SH-SY5Y (cell line): ENCODE measurements at regions not wholly inside any gene's neighbourhood (a gene's known extent, or its start where the extent isn't known, plus 50 kb on each side); places are given as distances from the start of the nearest gene placed in this dataset.

Experiments
- GATA2 ChIP-seq: IDR thresholded peaks from 2 replicates; pipeline ENCODE4 v1.6.1; 2011; ENCODE audit warnings: mild to moderate bottlenecking, low read depth, low read length
- GATA3 ChIP-seq: IDR thresholded peaks from 2 replicates; pipeline ENCODE4 v1.6.1; 2011; ENCODE audit warnings: low read depth, mild to moderate bottlenecking, low read length, moderate library complexity

DNA sequence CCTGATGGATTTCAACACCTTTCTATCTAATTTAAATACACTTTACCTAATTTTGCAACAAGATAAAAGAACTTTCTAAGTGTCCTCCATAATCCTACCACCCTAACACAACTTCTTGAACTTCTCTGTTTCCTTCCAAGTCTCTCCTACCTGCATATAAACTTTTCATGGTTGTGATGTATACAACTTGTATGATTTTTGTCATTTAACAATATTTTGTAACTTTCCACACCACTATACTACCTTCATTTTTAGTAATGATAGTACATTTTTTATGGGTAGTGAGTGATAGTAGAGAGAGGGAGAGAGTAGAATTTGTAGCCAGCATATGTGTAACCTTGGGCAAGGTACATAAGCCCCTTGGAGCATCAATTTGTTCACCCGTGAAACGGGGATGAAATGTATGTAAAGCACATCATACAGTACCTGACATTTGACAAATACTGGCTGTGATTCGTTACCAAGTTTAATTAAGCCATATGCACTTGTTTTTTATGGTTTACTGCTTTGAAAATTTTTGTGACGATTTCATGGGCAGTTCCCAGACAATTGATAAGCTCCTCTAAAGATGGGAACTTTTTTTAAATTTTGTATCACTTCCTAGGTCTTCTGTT is 177.8 kb upstream of the SLC38A2 start:
- no peak for TF ChIP-seq GATA3
- no peak for TF ChIP-seq GATA2

DNA sequence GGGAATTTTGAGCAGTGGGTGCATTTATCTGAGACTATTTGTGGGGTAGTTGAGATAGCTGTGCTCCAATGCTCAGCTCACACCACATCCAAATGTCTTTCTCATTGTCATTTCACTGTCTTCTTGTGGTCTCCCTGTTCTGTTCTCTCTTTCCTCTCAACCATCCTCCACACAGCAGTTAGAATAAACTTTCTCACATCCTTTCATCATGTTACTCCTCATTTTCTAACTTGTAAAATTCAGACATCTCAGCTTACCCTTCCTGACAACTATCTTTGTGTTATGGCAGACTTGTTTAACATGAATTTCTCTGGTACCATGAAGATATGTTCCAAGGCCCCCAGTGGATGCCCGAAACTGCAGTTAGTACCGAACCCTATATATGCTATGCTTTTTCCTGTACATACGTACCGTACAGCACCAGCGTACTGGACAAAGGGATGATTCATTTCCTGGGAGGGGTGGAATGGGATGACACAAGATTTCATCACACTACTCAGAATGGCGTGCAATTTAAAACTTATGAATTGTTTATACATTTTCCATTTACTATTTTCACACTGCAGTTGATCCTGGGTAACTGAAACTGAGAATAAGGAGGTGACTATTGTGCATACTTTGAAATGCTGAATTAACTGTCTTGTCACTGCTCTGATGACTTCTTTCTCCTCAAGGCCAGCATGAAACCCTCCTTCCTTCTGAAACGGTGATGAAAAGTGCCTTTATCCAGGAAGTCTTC is 177.1 kb upstream of the SLC38A2 start:
- no peak for TF ChIP-seq GATA3
- TF ChIP-seq GATA2: no peak

DNA sequence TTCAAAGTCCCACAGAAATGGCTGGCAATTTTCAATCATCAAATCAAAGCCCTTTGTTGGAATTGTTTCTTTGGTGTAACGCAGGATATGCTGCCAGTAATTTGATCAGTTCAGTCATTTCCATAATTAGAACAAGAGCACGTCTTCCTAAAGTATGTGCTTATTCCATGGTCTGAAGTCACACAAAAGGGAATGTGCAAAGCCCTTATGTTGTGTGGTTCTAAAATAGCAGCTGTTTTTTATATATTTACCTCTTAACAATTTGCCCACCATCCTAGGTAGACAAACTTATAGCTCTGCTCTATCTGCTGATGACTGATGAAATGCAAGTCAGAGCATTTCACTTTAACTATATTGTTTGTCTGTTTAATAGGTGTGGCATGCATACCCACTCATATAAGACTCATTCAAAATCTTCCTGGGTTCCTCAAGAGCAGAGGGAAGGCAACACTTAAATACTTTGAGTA is 176.1 kb upstream of the SLC38A2 start:
- TF ChIP-seq GATA3 (no peak), GATA2 (no peak)

DNA sequence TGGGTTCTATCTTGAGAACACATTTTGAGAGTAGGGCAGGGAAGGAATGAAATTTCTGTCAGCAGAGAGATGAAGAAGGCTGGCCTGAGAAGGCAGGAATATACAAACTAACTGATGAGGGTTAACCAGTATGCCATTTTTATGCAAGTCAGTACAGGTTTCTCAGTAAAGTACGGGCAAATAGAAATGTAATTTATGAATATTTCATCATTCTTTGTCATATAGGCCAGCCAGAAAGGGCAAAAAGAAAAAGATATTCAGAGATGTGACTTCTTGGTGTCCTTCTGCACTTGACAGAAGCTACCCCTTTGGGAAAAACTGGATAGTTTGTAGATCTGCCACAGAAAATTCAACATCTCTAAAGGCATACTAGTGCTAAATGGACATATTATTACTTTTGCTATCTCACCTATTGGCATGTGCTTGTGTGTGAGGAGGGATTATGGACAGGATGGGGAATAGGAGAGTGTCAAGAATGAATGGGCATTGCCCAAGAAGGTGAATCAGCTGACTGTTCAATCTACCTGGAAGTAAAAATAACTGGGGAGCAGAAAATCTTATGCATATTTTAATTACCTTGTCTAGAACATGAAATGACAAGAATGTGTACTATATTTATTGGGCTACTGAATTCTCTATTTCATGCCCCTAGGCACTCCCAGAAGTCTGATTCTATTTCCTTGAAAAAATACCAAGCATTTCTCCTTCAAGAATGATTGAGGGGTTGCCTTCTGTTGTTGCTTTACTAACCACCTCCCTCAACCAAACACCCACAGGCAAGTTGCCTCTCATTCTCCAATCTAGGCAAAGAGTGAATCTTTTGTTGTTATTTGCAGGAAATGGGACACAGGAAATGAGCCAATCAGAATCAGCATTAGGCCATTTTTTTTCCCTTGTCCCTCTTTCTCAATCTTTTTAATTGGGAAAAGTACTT is 175.1 kb upstream of the SLC38A2 start:
- no peak for TF ChIP-seq GATA2
- TF ChIP-seq GATA3: no peak

DNA sequence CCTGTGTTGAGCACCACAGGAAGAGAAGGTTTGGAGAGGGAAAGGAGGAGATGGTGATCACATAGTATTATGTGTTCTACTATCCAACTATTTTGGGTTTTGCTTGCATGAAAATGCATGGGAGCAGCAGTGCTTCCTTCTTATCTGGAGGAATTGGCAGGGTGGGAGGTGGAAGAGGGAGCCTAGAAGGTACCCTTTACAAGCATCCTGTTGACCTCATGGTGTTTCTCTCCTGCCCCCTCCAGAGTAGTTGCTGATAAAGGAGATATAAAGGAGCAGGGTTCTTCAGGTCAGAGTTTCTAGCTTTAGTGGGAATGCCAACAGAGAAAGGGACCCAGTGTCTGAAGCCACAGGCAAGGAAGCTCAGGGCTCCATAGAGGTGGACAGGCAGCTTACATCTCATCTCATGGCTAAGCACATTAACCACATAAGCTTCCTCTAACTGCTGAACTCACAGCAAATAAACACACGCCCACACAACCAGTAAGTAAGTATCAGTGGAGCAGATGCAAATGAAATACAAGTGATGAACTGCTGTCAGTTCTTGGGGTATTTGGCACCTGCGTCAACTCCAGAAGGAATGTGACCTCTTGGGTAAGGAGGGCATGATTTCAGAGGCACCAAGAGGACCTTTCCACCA is 174.2 kb upstream of the SLC38A2 start:
- TF ChIP-seq GATA3 (no peak), GATA2 (no peak)

DNA sequence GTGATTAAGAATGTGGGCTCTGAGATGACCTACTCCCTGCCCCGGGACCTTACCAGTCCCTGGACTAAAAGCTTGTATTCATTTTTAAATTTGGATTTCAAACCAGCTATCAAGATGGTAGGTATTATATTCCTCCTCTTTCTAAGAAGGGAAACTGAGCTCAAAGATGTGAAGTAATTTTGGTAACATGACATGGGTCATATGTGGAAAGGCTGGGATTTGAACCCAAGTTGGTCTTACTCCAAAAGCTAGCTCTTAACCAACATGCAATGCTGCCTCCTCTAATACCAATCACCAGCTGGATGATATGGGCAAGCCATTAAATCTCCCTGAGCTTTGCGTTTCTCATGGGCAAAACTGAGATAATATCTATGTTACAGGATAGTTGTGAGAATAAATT is 166.4 kb upstream of the SLC38A2 start:
- TF ChIP-seq GATA2: no peak
- no peak for TF ChIP-seq GATA3

DNA sequence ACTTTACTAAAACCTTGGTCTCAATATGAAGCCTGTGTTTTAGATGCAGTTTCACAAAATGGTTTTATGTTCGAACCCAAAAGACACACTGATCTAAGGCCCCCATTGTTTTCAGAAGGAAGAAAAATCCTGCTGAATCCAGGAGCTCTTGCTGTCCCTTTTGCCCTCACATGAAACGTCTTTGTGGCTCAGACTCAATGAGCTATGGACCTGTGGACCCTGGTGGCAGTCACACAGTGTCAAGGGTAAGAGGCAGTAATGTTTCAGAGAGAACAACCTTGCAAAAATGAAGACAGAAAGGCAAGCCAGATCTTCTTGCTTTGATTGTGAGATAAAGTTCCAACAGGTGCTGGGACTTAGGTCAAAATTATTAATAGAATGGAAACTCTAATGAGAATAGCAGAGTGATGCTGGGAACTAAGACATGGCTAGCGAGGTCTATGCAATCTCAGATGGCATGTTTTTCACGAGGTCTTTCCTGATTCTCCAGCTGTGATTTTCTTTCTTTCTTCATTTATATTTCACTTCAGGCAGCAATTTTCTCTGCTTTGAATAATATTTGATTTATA is 164.9 kb upstream of the SLC38A2 start:
- TF ChIP-seq GATA3: no peak
- no peak for TF ChIP-seq GATA2

DNA sequence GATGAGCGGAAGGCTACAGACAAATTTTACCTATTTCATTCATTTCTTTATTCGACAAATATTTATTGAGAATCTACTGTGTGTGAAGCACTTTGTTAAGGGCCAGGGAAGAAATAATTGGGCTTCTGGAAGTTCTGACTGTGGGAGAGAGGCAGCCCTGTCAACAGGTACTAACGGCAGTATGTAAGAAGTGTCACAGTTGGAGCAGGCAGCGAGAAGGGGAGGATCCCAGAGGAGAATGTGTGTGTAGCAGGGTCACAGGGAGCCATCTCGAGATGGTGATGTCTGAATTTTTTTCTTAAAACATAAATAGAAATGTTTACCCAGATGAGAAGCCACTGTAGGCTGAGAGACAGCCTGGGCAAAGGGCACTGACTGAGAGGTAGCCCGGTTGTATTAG is 163.3 kb upstream of the SLC38A2 start:
- no peak for TF ChIP-seq GATA3
- no peak for TF ChIP-seq GATA2

DNA sequence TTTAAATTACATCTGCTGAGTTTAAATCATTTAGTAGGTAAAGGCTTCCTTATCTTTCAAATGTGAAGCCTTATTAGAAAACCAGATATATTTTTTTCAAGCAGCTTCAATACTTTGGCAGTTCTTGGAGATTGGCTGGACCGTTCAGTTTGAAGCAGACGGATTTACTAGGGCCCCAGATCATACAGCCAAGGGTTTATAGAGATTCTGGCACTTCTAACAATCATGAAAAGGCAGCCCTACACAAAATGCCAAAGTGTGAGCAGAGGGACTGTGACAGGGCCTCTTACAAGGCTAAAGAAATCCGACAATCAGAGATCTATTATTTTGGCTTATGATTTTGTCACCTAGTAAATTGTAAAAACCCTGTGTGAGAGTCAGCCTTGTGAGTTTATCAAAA is 162.8 kb upstream of the SLC38A2 start:
- TF ChIP-seq GATA2: no peak
- no peak for TF ChIP-seq GATA3

DNA sequence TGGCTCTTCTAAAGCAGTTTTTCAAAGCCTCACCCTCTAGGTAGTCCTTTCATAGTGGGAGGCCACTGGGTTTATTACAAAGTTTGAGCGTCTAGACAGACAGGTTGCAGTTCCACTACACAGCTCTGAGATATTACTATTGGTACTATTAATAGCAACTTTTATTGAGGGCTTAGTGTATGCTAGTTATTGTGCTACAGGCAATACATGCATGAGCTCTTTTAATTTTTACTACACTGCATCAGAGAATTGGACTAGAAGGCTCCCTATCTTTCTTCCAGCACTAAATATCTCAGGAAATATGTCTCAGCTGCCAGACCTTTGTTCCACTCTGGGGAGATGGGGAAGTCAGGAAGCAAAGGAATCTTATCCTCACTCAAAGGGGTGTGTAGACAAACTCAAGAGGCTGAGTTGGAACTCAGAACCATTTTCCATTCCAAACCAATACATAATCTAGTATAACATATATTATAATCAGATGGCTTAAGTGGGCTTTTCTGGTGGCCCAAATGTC is 161.8 kb upstream of the SLC38A2 start:
- no peak for TF ChIP-seq GATA3

DNA sequence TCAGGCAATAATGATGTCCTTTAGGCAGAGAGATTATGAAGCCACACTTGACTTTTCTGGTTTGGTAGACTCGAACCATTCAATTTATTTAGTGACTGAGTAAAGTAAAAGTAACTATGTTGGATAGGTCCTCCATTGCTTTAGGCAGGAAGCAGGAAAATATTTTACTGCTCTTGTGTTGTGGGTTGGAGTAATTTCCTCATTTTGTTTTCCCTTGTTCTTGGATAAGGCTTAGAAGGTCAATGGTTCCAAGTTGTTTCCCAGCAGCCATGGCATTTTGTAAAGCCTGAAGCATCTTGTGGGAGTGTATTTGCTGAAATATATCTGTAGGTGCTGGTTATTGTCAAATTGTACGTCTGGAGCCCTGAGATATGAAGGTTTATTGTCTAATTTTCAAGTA is 161.2 kb upstream of the SLC38A2 start:
- TF ChIP-seq GATA2 (no peak), GATA3 (no peak)

DNA sequence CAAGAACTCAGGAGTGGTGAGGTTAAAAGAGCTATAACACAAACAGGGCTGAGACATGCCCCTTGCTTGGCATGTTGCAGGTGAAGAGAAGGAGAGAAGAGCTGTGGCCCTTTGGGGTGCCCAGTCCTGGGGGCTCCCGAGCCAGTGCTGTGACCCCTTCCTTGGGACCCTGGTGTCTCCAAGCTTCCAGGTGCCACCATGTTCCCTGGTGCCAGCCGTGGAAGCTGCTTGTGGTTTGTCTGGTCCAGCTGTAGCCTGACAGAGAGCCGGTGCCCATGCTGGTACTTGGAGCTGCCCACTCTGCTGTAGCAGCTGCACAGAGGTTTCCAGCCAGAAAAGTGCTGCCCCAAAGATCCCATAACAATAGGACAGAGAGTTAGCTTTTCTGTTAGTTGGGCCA is 159.2 kb upstream of the SLC38A2 start:
- no peak for TF ChIP-seq GATA2
- no peak for TF ChIP-seq GATA3

DNA sequence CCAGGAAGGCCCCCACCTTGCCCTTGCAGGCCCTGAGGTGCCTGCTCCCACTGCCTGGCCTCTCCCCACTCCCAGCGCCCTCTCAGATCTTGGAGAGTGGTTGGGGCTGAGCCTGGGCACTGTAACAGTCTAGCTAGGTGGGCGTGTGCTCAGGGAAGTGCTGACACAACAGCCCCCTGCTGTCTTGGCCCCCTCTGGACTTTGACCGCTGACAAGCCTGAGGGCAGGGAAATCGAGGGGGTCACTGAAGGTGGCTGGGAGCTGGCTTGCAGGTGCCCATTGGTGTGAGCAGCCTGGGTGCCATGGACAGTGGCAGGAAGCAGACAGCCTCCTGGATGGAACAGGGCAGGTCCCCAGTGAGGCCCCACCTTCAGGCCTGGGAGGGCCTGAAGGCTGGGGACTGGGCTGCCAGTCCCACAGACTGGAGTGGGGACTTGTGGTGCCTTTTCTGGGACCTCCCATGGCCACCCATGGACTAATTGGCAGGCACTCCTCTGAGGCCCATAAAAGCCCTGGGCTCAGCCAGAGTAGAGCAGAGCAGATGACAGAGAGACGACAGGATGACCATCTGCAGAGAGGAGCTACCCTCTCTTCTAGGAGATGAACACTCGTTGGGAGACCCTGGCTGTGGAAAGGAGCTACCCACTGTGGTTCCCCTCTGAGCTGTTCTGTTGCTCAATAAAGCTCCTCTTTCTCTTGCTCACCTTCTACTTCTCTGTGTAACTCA is 158.6 kb upstream of the SLC38A2 start:
- no peak for TF ChIP-seq GATA3
- TF ChIP-seq GATA2: no peak
